SU-DHL-6 (cell line): ENCODE measurements at regions not wholly inside any gene's neighbourhood (a gene's known extent, or its start where the extent isn't known, plus 50 kb on each side); places are given as distances from the start of the nearest gene placed in this dataset.

Source experiments
- EZH2phosphoT487 ChIP-seq: fragments of 200-600 bp; sonication (generic), shearing (Covaris generic); conservative IDR thresholded peaks from 2 replicates; pipeline ENCODE4 v1.6.1; 2018; ENCODE audit warnings: mild to moderate bottlenecking, antibody characterized with exemption, low read length, moderate library complexity, mixed read lengths
- TF ChIP-seq, protein P1 (sequence below): fragments of 200-600 bp; sonication (generic); IDR thresholded peaks from one replicate; pipeline ENCODE4 v1.5.1; 2017; ENCODE audit warnings: antibody characterized with exemption, mild to moderate bottlenecking, low read length, moderate library complexity; ENCODE audit not compliant: insufficient read depth, poor library complexity, severe bottlenecking

DNA sequence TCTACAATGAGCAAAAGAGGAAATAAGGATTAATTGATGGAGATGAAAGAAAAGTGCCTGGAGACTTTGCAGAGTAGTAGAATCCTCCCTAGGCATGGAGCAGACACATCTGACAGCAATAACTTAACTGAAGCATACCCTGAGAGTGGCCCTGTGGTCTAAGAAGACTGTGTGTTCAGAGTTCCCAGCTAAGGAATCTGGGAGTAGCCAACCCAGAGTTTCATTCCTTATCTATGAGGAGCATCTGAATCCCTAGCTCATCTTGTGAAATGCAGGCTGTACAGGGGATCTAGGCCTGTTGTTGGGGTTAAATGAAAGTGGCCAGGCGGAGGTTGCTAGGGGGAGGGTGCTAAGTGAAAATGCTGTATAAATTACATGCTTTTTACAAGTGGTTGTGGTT lies 233.1 kb upstream of the FBXL7 start:
- TF ChIP-seq, protein P1, sequence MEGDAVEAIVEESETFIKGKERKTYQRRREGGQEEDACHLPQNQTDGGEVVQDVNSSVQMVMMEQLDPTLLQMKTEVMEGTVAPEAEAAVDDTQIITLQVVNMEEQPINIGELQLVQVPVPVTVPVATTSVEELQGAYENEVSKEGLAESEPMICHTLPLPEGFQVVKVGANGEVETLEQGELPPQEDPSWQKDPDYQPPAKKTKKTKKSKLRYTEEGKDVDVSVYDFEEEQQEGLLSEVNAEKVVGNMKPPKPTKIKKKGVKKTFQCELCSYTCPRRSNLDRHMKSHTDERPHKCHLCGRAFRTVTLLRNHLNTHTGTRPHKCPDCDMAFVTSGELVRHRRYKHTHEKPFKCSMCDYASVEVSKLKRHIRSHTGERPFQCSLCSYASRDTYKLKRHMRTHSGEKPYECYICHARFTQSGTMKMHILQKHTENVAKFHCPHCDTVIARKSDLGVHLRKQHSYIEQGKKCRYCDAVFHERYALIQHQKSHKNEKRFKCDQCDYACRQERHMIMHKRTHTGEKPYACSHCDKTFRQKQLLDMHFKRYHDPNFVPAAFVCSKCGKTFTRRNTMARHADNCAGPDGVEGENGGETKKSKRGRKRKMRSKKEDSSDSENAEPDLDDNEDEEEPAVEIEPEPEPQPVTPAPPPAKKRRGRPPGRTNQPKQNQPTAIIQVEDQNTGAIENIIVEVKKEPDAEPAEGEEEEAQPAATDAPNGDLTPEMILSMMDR: no peak
- no peak for TF ChIP-seq EZH2phosphoT487
